ENCODE measurements at regions not wholly inside any gene's neighbourhood (a gene's known extent, or its start where the extent isn't known, plus 50 kb on each side); places are given as distances from the start of the nearest gene placed in this dataset.

DNA sequence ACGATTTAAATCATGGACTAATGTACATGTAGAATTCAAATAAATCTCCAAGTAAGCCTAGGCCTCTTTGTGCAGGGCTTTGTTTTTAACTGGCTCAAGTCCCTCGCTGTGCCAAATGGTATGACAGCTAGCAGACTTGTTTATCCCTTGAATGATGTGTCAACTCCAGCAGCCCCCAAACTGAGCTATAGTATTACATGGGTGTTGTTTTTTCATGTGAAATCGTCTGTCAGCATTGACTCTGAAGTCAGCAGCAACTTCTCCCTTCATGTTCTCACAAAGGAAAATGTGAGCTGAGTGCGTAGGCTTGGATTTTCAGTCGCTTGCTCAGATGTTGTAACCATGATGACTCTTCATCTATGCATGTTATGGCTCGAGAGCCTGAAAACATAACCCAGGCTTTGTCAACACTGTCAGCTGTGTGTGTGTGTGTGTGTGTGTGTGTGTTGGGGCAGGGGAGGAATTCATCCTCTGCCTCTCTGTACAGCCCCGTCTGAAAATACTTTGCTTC is 73.3 kb downstream of the PTHLH start (continued):
- no peak for TF ChIP-seq HMGXB3 (CRISPR knock-in tag; IDR thresholded peaks at IDR 0.05; ENCODE audit: borderline replicate concordance)
- no peak for TF ChIP-seq ZNF441 (CRISPR knock-in tag; IDR thresholded peaks at IDR 0.05; ENCODE audit: borderline replicate concordance)
- TF ChIP-seq, protein P1, sequence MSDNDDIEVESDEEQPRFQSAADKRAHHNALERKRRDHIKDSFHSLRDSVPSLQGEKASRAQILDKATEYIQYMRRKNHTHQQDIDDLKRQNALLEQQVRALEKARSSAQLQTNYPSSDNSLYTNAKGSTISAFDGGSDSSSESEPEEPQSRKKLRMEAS (IDR thresholded peaks at IDR 0.05), result peak; percentile 28; the same call in 1 of the 2 replicates
- no peak for TF ChIP-seq ZNF468 (CRISPR knock-in tag; IDR thresholded peaks at IDR 0.05)
- no peak for TF ChIP-seq ZBTB44 (CRISPR knock-in tag; IDR thresholded peaks at IDR 0.05)
- TF ChIP-seq SCMH1 (CRISPR knock-in tag; IDR thresholded peaks at IDR 0.05; ENCODE audit: borderline replicate concordance), result no peak
- TF ChIP-seq MTA3 (CRISPR knock-in tag; IDR thresholded peaks at IDR 0.05), result no peak
- TF ChIP-seq, protein P2, sequence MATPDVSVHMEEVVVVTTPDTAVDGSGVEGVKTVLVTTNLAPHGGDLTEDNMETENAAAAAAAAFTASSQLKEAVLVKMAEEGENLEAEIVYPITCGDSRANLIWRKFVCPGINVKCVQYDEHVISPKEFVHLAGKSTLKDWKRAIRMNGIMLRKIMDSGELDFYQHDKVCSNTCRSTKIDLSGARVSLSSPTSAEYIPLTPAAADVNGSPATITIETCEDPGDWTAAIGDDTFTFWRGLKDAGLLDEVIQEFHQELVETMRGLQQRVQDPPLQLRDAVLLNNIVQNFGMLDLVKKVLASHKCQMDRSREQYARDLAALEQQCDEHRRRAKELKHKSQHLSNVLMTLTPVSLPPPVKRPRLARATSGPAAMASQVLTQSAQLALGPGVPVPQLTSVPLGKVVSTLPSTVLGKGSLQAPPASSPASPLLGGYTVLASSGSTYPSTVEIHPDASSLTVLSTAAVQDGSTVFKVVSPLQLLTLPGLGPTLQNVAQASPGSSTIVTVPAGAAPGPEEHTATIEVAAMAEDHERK (CRISPR knock-in tag; IDR thresholded peaks at IDR 0.05; ENCODE audit: low read depth), result no peak
- peak; percentile 59; the same call in 1 of the 2 replicates for TF ChIP-seq CEBPB (IDR thresholded peaks at IDR 0.05; ENCODE audit: borderline replicate concordance, low read depth, low read length)
- TF ChIP-seq MIER3 (CRISPR knock-in tag; IDR thresholded peaks at IDR 0.05; ENCODE audit: borderline replicate concordance), result peak; percentile 50; the same call in 1 of the 2 replicates
- TF ChIP-seq, protein P3, sequence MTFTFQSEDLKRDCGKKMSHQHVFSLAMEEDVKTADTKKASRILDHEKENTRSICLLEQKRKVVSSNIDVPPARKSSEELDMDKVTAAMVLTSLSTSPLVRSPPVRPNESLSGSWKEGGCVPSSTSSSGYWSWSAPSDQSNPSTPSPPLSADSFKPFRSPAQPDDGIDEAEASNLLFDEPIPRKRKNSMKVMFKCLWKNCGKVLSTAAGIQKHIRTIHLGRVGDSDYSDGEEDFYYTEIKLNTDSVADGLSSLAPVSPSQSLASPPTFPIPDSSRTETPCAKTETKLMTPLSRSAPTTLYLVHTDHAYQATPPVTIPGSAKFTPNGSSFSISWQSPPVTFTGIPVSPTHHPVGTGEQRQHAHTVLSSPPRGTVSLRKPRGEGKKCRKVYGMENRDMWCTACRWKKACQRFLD (CRISPR knock-in tag; IDR thresholded peaks at IDR 0.05; ENCODE audit: borderline replicate concordance), result no peak
- TF ChIP-seq ZKSCAN5 (CRISPR knock-in tag; IDR thresholded peaks at IDR 0.05), result no peak
- TF ChIP-seq MLX (CRISPR knock-in tag; IDR thresholded peaks at IDR 0.05), result no peak
- TF ChIP-seq MYC (CRISPR knock-in tag; IDR thresholded peaks at IDR 0.05; ENCODE audit: borderline replicate concordance), result no peak
- TF ChIP-seq EHMT2 (IDR thresholded peaks at IDR 0.05; ENCODE audit: borderline replicate concordance, low read depth, low read length), result 0 out of 2 replicates have a peak, but pooled peaks have one; percentile 39

Data from HepG2 (cell line).